Keratinocyte (primary cell): ENCODE measurements at regions not wholly inside any gene's neighbourhood (a gene's known extent, or its start where the extent isn't known, plus 50 kb on each side); places are given as distances from the start of the nearest gene placed in this dataset.

Source experiments
- DNase-seq: peaks from one replicate; pipeline ENCODE4 v3.0.0-alpha.2; 2011; ENCODE audit warnings: low read depth, missing footprints, low spot score
- FAIRE-seq: peaks from 2 replicates; lab custom pipeline; 2011; peaks lifted over from hg19 to GRCh38; lab: Jason Lieb, UNC
- H2AFZ ChIP-seq: 2 replicates; pipeline ENCODE4 v1.6.0; 2012; ENCODE audit warnings: low read length, control low read depth, inconsistent platforms; ENCODE audit not compliant: control insufficient read depth
- H3K27ac ChIP-seq: 2 replicates; pipeline ENCODE4 v1.5.1; 2011; ENCODE audit warnings: low read length; ENCODE audit not compliant: control insufficient read depth, insufficient read depth
- H3K27me3 ChIP-seq: 3 replicates; pipeline ENCODE4 v1.6.0; 2011; ENCODE audit warnings: low read length; ENCODE audit not compliant: control insufficient read depth, insufficient read depth; ENCODE audit errors: extremely low read depth
- H3K36me3 ChIP-seq, 2 experiments: 2 replicates in 1 of 2; 3 replicates in 1 of 2; pipeline ENCODE4 v1.5.1; 2011; ENCODE audit warnings: low read length in 2 of 2, mild to moderate bottlenecking in 1 of 2; ENCODE audit not compliant: control insufficient read depth in 2 of 2, insufficient read depth in 2 of 2; ENCODE audit errors: extremely low read depth in 1 of 2
- H3K4me1 ChIP-seq: 3 replicates; pipeline ENCODE4 v1.5.1; 2011; ENCODE audit warnings: low read length; ENCODE audit not compliant: control insufficient read depth, insufficient read depth; ENCODE audit errors: extremely low read depth
- H3K4me2 ChIP-seq: 3 replicates; pipeline ENCODE4 v1.6.0; 2011; ENCODE audit warnings: low read depth, low read length; ENCODE audit not compliant: control insufficient read depth, insufficient read depth; ENCODE audit errors: extremely low read depth
- H3K4me3 ChIP-seq, 3 experiments: fragments of 200-600 bp in 1 of 3; sonication (generic) in 1 of 3; 2 replicates in 2 of 3; 3 replicates in 1 of 3; pipeline ENCODE4 v1.5.1; 2011 to 2016; ENCODE audit warnings: low read length in 3 of 3, mild to moderate bottlenecking in 3 of 3, control low read depth in 2 of 3, inconsistent platforms in 1 of 3, low read depth in 1 of 3, mixed read lengths in 1 of 3, mixed run types in 1 of 3, moderate library complexity in 1 of 3; ENCODE audit not compliant: control insufficient read depth in 2 of 3, insufficient read depth in 2 of 3; ENCODE audit errors: extremely low read depth in 1 of 3
- H3K79me2 ChIP-seq: 2 replicates; pipeline ENCODE4 v1.6.0; 2012; ENCODE audit warnings: low read length; ENCODE audit not compliant: control insufficient read depth, insufficient read depth
- H3K9ac ChIP-seq: 3 replicates; pipeline ENCODE4 v1.6.0; 2011; ENCODE audit warnings: low read length; ENCODE audit not compliant: control insufficient read depth, insufficient read depth; ENCODE audit errors: extremely low read depth
- H3K9me1 ChIP-seq: 3 replicates; pipeline ENCODE4 v1.6.0; 2011; ENCODE audit warnings: low read length; ENCODE audit not compliant: control insufficient read depth, insufficient read depth; ENCODE audit errors: extremely low read depth
- H3K9me3 ChIP-seq: 2 replicates; pipeline ENCODE4 v1.5.1; 2012; ENCODE audit warnings: low read depth, low read length; ENCODE audit not compliant: control insufficient read depth
- H4K20me1 ChIP-seq: 3 replicates; pipeline ENCODE4 v1.6.0; 2011; ENCODE audit warnings: low read length; ENCODE audit not compliant: control insufficient read depth, insufficient read depth; ENCODE audit errors: extremely low read depth
- CTCF ChIP-seq, 3 experiments: IDR thresholded peaks in 1 of 3; conservative IDR thresholded peaks in 1 of 3; optimal IDR thresholded peaks in 1 of 3; 2 replicates in 2 of 3; 3 replicates in 1 of 3; pipeline versions ENCODE3 to v1.5.1; 2011; ENCODE audit warnings: low read length in 3 of 3, mild to moderate bottlenecking in 3 of 3, moderate library complexity in 2 of 3, control low read depth in 1 of 3, inconsistent platforms in 1 of 3; ENCODE audit not compliant: insufficient read depth in 2 of 3; ENCODE audit errors: extremely low read depth in 1 of 3
- EZH2 ChIP-seq: IDR thresholded peaks from one replicate; pipeline ENCODE4 v1.6.1; 2012; ENCODE audit warnings: inconsistent platforms, mild to moderate bottlenecking, low read length, moderate library complexity
- dilution Hi-C: fragments of 300-500 bp; cut with MboI; formaldehyde crosslinking; loops from one replicate; pipeline ENCODE4 v1.7.0; 2020; ENCODE audit warnings: low sequenced_read_pairs; ENCODE audit not compliant: extremely low pct_ligation_motif_present

- H3K27ac ChIP-seq, result no peak overlapping the region
- no peak overlapping the region for H2AFZ ChIP-seq
- H3K9me1 ChIP-seq, result no peaks in the 10 kb centered on the region
- FAIRE-seq, result no peak
- no peaks in the 10 kb centered on the region for H4K20me1 ChIP-seq
- no peak overlapping the region for H3K4me2 ChIP-seq
- dilution Hi-C loops, result no loop called here
- H3K27me3 ChIP-seq, result no peaks in the 10 kb centered on the region
- H3K4me1 ChIP-seq, result no peaks in the 10 kb centered on the region
- H3K79me2 ChIP-seq, result no peaks in the 10 kb centered on the region
- H3K9ac ChIP-seq, result no peak overlapping the region
- no peaks in the 10 kb centered on the region for H3K9me3 ChIP-seq
- no peaks in the 10 kb centered on the region for H3K36me3 ChIP-seq
- no peak for TF ChIP-seq EZH2
- no peak for TF ChIP-seq CTCF (optimal IDR thresholded peaks at IDR 0.05 in 1 of 3, IDR thresholded peaks at IDR 0.05 in 1 of 3, conservative IDR thresholded peaks at IDR 0.05 in 1 of 3; ENCODE audit: extremely low read depth in 1 of 3, insufficient read depth in 2 of 3, low read length in 3 of 3)
- H3K4me3 ChIP-seq, result no peak overlapping the region
- no peak for DNase-seq
These were observed 53.9 kb upstream of the KCNN2 start for GRCh38 chr5:114308017-114308416.

GRCh38 chr5:114308508-114308907 lies 53.4 kb upstream of the KCNN2 start:
- Histone ChIP-seq H3K4me1 (no peaks in the 10 kb centered on the region), H3K79me2 (no peaks in the 10 kb centered on the region), H3K27ac (no peak overlapping the region), H3K9ac (no peak overlapping the region), H4K20me1 (no peaks in the 10 kb centered on the region), H3K4me3 (no peak overlapping the region), H3K9me3 (no peaks in the 10 kb centered on the region), H3K4me2 (no peak overlapping the region), H3K36me3 (no peaks in the 10 kb centered on the region), H3K27me3 (no peaks in the 10 kb centered on the region), H3K9me1 (no peaks in the 10 kb centered on the region), H2AFZ (no peak overlapping the region)
- TF ChIP-seq EZH2, result no peak
- TF ChIP-seq CTCF (optimal IDR thresholded peaks at IDR 0.05 in 1 of 3, IDR thresholded peaks at IDR 0.05 in 1 of 3, conservative IDR thresholded peaks at IDR 0.05 in 1 of 3; ENCODE audit: extremely low read depth in 1 of 3, insufficient read depth in 2 of 3, low read length in 3 of 3), result no peak
- FAIRE-seq (no peak), DNase-seq (no peak)
- dilution Hi-C loops, result no loop called here
